ENCODE measurements at regions not wholly inside any gene's neighbourhood (a gene's known extent, or its start where the extent isn't known, plus 50 kb on each side); places are given as distances from the start of the nearest gene placed in this dataset.

DNA sequence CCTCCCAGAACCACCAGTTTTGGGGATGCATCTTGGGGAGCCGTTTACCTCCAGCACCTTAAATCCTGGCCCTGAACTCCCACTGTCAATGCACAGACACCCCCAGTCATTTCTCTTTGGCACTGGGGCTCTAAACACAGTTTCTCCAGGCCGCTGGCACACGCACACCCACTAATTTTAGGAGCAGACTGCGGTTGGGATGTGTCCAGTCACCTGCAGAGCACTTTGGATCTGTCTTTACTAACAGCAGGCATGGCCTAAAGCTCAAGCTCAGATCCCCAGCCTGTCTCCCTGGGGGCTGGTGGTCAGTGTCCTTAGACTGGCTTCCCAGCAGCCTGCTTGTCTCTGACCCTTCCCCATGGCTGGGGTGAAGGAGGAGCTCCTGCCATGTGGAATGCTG lies 49.9 kb downstream of the SYNE3 start:
- no peak for ATAC-seq
- Mint-ChIP-seq H3K36me3 (peaks cover 11 to 40% of the 10 kb centered on the region in 2 donors), H3K9me3 (peaks cover 0 to 7% of the 10 kb centered on the region in 2 donors), H3K27ac (peak overlapping the region in 1 of 2 donors; percentile 75)
- DNase-seq (ENCODE audit: low spot score in 2 of 2), result no peak

DNA sequence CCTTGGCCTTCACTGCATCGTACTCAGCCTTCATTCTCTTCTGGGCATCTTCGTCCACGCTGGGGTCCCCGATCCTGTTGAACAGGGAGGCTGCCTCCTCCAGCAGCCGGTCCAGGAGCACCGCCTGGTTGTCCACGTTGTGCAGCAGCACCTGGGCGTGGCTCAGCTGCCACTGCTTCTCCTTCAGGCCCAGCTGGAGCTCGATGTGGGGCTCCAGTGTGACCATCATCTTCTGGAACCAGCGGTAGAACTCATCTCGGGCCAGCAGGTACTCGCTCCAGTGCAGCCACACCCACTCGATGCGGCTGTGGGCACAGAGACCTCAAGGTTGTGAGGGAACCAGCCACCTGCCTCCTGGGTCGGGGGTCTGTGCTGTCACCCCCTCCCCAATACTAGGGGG lies 50.5 kb downstream of the SYNE3 start:
- H3K36me3 Mint-ChIP-seq, result peaks cover 11 to 39% of the 10 kb centered on the region in 2 donors

DNA sequence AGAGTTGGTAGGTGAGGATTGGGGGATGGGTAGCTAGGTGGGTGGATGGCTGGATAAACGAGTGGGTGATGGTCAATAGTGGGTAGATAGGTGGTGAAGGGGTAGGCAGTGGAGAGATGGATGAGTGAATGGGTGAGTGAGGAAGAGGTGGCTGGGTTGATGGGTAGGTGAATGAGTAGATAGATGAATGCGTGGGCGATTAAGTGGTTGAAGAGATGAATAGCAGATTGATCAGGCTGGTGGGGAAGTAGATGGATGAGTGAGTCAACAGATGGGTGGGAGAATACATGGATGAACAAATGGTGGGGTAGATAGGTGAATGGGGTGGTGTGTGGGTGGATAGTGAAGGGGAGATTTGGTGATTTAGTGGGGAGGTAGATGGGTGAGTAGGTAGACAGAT lies 51.1 kb downstream of the SYNE3 start:
- peak overlapping the region; percentile 0 to 75 for H3K27ac Mint-ChIP-seq
- peaks cover 11 to 44% of the 10 kb centered on the region in 2 donors for H3K36me3 Mint-ChIP-seq
- peaks cover 0 to 7% of the 10 kb centered on the region in 2 donors for H3K9me3 Mint-ChIP-seq
- ATAC-seq (peak in 1 of 2 donors; percentile 28), DNase-seq (ENCODE audit: low spot score in 2 of 2) (no peak)

More for the DNA sequence above, 50.5 kb downstream of the SYNE3 start:
- no peak for DNase-seq (ENCODE audit: low spot score in 2 of 2)
- H3K9me3 Mint-ChIP-seq, result peaks cover 0 to 7% of the 10 kb centered on the region in 2 donors
- ATAC-seq, result no peak
- H3K27ac Mint-ChIP-seq, result peak overlapping the region in 1 of 2 donors; percentile 75

DNA sequence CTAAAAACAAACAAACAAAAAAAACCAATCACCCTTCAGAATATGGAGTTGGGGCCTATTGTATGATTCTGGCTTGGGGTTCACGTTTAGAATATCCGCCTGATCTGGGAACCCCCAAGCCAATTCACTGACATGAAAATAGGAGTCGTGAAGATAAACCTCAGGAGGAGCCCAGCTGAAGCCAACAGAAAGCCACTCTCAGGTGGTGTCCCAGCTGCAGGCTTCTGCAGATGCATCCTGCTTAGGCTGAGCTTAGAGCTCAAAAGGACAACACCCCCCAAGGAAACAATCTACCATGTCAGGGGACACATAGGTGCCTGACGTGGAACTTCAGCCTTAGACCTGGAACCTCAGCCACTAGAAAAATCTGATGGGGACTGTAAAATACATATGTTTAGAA lies 51.9 kb downstream of the SYNE3 start:
- H3K27ac Mint-ChIP-seq, result peak overlapping the region in 1 of 2 donors; percentile 75
- peak in 1 of 2 donors; percentile 13 for ATAC-seq
- DNase-seq (ENCODE audit: low spot score in 2 of 2), result no peak
- H3K9me3 Mint-ChIP-seq, result peaks cover 0 to 7% of the 10 kb centered on the region in 2 donors
- peaks cover 11 to 38% of the 10 kb centered on the region in 2 donors for H3K36me3 Mint-ChIP-seq

DNA sequence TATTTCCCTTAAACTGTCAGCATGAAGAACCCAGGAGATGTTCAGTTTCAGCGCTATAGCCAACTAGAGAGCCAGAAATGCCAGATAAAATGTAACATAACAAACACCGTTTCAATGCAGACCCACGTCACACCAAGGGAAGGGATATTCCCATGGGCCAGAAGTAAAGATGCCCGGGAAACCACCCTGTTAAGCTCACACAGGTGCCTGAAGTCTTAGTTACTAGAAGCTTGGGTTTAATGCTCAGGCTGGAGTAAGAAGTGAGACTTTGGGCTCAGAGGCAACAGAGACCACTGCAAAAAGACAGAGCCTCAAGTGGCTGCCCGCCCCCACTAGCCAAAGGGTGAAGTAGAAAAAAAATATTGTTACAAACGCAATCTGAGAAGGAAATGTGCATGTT lies 52.3 kb downstream of the SYNE3 start:
- peak in 1 of 2 donors; percentile 30 for ATAC-seq
- Mint-ChIP-seq H3K9me3 (peaks cover 0 to 7% of the 10 kb centered on the region in 2 donors), H3K36me3 (peaks cover 11 to 38% of the 10 kb centered on the region in 2 donors), H3K27ac (peak overlapping the region; percentile 50 to 75)
- DNase-seq (ENCODE audit: low spot score in 2 of 2), result no peak

DNA sequence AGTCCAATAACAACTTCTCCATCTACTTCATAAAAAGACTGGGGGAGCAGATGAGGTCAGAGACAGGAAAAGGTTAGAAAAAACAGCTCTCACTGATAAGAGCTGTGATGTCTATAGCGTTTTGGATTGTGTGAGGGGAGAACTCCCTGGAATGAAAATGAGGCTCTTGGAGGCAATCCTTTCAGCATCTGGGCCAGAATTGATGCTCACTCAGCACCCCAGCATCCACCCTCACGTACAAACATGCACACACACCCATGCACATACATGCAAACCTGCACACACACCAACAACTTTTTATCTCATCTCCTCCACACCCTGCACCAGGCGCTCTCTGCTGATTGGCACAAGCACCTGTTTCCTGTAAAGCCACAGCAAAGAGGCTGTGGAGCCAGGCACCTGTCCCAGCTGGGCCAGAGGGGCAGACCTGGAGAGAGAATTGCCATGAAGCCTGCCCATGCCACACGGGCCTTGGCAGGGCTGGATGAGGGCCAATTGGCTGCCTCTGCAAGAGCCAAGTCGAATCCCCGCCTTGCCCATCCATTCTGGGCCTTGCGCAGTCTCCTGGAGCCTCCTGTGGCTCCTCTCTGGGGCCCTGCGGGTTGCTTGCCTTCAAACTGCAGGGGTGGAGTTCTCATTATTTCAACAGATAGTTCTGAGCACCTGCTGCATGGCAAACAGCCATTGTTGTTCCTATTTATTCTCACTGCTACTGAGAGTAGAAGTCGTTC lies 53.1 kb downstream of the SYNE3 start:
- H3K27ac Mint-ChIP-seq, result peak overlapping the region; percentile 75 to 95
- no peak for DNase-seq (ENCODE audit: low spot score in 2 of 2)
- peak; percentile 55 to 79 for ATAC-seq
- peaks cover 11 to 38% of the 10 kb centered on the region in 2 donors for H3K36me3 Mint-ChIP-seq
- H3K9me3 Mint-ChIP-seq, result peaks cover 0 to 7% of the 10 kb centered on the region in 2 donors

DNA sequence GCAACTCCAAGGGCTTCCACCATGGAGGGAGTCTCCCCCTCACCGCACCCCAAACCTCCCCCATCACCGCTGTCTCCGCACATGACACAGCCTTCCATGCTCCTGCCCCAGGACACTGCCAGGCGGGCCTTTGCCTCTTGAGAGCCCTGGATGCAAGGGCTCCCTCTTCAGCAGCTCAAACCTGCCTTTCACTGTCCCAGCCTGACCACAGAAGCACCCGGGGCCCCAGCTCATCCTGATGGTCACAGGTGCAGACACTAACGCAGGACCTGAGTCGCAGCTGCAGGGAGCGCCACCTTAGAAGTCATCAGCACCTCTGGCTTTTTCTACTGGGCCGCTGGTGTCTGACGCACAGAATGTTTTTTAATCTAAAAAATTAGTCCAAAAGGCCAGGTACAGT lies 54.0 kb downstream of the SYNE3 start:
- peaks cover 11 to 38% of the 10 kb centered on the region in 2 donors for H3K36me3 Mint-ChIP-seq
- peak overlapping the region; percentile 75 to 95 for H3K27ac Mint-ChIP-seq
- DNase-seq (ENCODE audit: low spot score in 2 of 2) (no peak), ATAC-seq (no peak)
- H3K9me3 Mint-ChIP-seq, result peaks cover 0 to 7% of the 10 kb centered on the region in 2 donors

DNA sequence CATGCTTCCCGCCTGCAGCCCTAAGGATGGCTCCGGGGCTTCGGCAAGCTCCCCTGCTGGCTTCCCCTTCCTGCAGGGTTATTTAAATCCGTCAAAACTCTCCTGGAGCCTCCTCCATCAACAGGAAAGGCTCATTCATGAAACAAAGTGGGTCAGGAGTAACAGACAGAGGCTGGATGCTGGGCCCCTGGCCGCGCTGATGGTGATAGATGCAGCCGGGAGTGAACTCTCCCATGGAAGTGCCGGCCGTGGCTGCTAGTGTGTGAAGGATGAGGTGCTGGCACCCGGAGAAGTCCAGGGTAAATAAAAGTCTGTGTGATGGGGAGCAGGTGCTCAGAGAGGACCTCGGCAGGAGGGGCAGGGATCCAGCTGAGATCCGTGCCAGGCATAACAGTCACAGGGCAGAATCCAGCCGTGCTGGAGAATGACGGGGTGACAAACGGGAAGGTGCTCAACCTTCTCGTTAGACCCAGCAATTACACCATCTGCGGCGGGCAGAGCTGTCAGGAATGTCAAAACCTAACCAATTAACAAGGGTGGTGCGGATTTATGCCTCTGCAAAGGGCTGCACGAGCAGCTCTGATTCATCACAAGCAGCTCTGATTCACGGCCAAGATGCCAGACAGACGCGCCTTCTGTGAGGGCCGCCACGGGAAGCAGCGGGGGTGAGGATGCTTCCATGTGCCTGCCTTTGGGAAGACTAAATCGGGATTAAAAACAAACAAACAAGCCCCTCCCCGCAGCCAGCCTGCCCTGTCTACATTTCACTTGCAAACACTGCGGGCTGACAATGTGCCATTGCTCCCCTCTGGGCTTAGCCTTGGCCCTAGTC lies 55.6 kb downstream of the SYNE3 start:
- Mint-ChIP-seq H3K27ac (peak overlapping the region in 1 of 2 donors; percentile 83), H3K36me3 (peaks cover 8 to 35% of the 10 kb centered on the region in 2 donors), H3K9me3 (peaks cover 0 to 7% of the 10 kb centered on the region in 2 donors)
- DNase-seq (ENCODE audit: low spot score in 2 of 2) (no peak), ATAC-seq (no peak)

DNA sequence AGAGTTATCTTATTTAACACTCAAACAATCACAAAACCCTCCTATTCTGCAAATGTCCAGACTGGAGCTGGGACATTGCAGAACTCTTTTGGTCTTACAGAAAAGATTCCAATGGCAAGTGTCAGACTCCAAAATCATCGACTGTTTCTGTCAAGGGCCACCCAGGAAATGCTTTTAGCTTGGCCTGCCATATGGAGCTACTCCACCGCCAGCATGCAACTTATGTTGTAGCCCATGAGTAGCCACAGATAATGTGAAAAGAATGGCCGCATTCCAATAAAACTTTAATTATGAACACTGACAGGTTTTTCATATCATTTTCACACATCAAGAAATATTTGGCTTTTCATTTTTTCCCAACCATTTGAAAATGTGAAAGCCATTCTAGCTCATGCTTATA lies 57.5 kb downstream of the SYNE3 start:
- Mint-ChIP-seq H3K9me3 (no peaks in the 10 kb centered on the region), H3K27ac (peak overlapping the region in 1 of 2 donors; percentile 47), H3K36me3 (peaks cover 0 to 18% of the 10 kb centered on the region in 2 donors)
- ATAC-seq (no peak), DNase-seq (ENCODE audit: low spot score in 2 of 2) (no peak)

DNA sequence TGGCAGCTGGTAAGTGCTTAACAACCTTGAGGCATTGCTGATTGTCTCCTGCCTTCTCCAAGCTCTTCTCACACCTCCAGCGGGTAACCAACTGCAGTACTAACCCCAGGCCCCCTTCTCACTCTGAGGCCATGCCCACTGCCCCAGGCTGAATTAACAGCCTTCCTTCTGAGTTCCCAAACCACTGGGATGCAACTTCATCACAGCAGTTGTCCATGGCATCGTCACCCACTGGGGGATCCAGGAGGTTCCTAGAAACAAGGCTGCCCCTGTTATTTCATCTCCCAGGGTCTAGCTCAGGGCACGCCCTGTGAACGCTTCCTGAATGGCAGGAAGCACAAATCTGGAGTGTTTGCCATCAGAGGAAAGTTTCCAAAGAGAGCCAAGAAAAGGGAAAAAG lies 58.0 kb downstream of the SYNE3 start:
- DNase-seq (ENCODE audit: low spot score in 2 of 2) (no peak), ATAC-seq (no peak)
- H3K27ac Mint-ChIP-seq, result peak overlapping the region in 1 of 2 donors; percentile 47
- peaks cover 0 to 18% of the 10 kb centered on the region in 2 donors for H3K36me3 Mint-ChIP-seq
- H3K9me3 Mint-ChIP-seq, result no peaks in the 10 kb centered on the region

DNA sequence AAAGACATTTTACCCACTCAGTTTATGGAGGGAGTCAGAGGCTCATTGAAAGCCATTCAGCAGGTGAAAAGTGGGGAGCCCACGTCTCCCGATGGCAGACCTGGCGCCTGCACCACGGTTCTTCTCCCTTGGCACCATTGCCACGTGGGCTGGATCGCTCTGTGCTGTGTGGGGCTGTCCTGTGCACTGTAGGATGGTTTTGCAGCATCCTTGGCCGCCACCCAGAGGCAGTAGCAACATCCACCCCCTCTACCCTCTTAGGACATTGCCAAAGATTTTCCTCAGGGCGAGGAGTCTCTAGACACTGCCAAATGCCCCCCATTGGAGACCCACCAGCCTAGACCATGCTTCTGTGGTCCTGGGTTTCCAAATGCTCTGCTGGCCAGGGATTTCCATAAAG lies 60.2 kb downstream of the SYNE3 start:
- H3K27ac Mint-ChIP-seq, result no peak overlapping the region
- peaks cover 0 to 8% of the 10 kb centered on the region in 2 donors for H3K36me3 Mint-ChIP-seq

DNA sequence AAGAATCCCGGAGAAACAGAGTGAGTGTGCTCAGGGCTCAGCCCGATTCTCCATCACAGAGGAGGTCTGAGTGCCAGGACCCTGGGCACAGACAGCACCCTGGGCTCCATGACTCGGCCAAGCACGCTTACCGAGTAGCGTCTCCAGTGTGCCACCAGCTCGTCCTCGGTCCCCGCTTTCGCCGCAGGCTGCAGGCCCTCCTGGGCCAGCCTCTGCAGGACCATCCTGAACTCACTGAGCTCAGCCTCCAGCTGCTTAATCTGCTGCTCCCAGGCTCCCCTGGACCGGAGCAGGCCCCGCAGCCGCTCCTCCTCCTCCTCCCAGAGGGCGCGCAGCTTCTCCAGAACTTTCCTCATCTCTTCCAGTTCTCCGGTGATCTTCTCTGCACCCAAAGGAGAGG lies 61.2 kb downstream of the SYNE3 start:
- ATAC-seq (no peak), DNase-seq (ENCODE audit: low spot score in 2 of 2) (no peak)
- Mint-ChIP-seq H3K27ac (peak overlapping the region in 1 of 2 donors; percentile 72), H3K9me3 (no peaks in the 10 kb centered on the region), H3K36me3 (no peaks in the 10 kb centered on the region)

More for the DNA sequence above, 60.2 kb downstream of the SYNE3 start:
- no peak for DNase-seq (ENCODE audit: low spot score in 2 of 2)
- no peaks in the 10 kb centered on the region for H3K9me3 Mint-ChIP-seq
- no peak for ATAC-seq

DNA sequence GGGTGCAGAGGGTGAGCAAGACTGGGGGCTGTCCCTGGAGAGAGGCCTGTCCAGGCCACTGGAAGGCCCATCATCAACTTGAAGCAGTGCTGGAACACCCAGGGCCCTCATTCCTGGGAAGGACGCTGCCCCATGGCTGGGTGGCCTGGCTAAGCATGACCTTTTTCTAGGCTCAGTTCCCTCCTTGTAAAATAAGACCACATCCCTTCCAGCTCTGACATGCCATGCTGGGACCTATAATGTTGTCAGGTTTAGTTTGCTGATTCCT lies 62.8 kb downstream of the SYNE3 start:
- no peak for DNase-seq (ENCODE audit: low spot score in 2 of 2)
- H3K36me3 Mint-ChIP-seq, result peaks cover 5 to 6% of the 10 kb centered on the region in 2 donors
- no peak for ATAC-seq
- H3K27ac Mint-ChIP-seq, result peak overlapping the region in 1 of 2 donors; percentile 59
- H3K9me3 Mint-ChIP-seq, result no peaks in the 10 kb centered on the region

DNA sequence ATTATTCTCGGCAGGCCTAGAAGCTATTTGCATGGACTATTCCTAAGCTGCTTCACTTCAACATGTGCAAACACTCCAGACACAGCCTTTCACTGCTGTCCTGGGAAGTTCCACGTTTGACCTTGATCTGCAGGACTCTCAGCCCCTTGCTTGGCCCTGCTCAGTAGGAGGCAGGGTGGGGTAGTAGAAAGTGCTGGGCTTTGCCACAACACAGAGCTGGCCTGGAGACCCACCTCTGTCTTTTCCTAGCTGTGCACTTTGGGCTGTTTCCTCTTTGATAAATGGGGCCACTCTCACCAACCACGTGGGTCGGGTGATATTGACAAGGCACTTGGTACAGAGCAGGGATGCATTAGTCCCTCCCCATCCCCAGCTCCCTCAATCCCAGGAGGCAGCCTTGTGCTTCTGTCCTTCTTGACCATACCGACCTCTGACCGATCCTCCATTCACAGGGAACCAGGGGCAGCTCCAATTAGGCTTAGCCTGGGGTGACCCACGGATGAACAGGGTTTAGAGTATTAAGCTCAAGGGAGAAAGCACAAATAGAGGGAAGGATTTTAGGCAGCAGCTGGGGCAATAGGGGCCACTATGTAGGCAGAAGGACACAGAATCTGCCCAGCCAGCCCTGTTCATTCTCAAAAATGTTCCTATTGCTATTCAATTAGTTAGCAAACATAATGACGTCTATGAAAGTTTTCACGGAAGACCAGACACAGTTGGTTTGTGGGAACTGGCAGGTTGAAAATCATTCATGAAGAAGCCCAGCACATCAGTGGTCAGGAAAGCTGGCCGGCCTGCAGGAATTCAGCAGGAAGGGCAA lies 63.3 kb downstream of the SYNE3 start:
- DNase-seq (ENCODE audit: low spot score in 2 of 2) (no peak), ATAC-seq (peak in 1 of 2 donors; percentile 5)
- Mint-ChIP-seq H3K36me3 (peaks cover 5 to 6% of the 10 kb centered on the region in 2 donors), H3K27ac (peak overlapping the region; percentile 59 to 69), H3K9me3 (no peaks in the 10 kb centered on the region)

DNA sequence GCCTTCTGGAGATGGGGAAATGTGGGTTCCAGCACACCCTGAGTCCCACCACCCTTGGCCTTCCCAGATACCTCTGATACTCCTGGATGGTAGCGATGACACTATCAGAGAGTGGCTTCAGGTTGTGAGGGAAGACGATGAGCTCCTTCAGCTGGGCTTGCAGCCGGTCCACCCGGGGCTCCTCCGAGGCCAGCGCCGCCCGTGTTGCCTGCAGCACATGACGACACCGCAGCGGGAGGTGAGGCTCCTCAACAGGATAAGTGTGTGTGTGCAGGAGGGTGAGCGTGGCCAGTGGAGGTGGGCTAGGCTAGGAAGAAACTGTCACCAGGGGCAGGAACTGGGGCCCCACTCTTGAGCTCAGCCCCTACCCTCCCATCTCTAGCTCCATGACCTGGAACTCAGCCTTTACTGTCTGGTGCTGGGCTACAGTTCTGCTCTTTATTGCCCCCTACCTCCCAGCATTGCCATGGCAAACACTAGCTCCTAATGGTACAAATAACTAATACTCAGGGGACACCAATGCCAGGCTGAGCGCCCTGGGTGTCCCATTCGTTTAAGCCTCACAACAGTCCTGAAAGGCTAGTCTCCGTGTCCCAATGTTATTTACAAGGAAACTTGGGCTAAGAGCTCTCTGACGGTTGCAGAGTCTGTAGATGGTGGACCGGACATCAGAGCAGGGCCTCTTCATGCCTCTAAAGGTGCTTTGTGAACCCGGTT lies 64.1 kb downstream of the SYNE3 start:
- ATAC-seq (peak in 1 of 2 donors; percentile 18), DNase-seq (ENCODE audit: low spot score in 2 of 2) (no peak)
- Mint-ChIP-seq H3K9me3 (no peaks in the 10 kb centered on the region), H3K27ac (peak overlapping the region in 1 of 2 donors; percentile 72), H3K36me3 (peaks cover 5 to 6% of the 10 kb centered on the region in 2 donors)

DNA sequence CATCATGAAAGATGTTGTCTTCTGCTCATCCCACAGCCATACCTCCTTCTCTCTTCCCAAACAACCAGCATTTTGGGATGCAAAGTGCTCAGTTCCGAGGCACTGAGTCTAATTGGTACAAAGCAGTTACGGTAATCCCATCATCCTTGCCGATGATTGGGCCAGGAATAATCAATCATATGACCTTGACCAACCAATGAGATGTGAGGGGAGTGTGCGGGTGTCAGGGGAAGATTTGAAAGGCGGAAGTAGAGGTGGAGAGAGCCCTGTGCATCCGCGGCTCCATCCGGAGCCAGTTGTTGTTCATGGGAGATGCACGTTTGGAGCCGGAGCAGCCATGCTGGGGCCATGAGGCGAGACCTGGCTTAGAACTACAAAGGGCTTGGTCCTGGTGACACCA lies 67.3 kb downstream of the SYNE3 start:
- Mint-ChIP-seq H3K36me3 (peaks cover 5 to 6% of the 10 kb centered on the region in 2 donors), H3K27ac (peak overlapping the region in 1 of 2 donors; percentile 50), H3K9me3 (no peaks in the 10 kb centered on the region)
- ATAC-seq (no peak), DNase-seq (ENCODE audit: low spot score in 2 of 2) (no peak)
